RWPE1 (cell line): ENCODE measurements at regions not wholly inside any gene's neighbourhood (a gene's known extent, or its start where the extent isn't known, plus 50 kb on each side); places are given as distances from the start of the nearest gene placed in this dataset.

Experiments used
- CTCF ChIA-PET: fragments of 350-600 bp; sonication (Branson Sonifier 250); formaldehyde crosslinking; extraction: SDS; loops from one replicate; lab custom pipeline; 2021; lab: Yijun Ruan, JAX
- POLR2A ChIA-PET: fragments of 400-600 bp; formaldehyde crosslinking; extraction: SDS; loops from one replicate; lab custom pipeline; 2020; ENCODE audit warnings: antibody characterized with exemption; ENCODE audit not compliant: low non-redundant PET; lab: Yijun Ruan, JAX
- DNase-seq: peaks from one replicate; pipeline ENCODE4 v3.0.0; 2012; ENCODE audit warnings: low spot score
- H3K27ac ChIP-seq: fragments of 450-650 bp; 2 replicates; pipeline ENCODE4 v1.5.1; 2017
- TF ChIP-seq, protein P1 (sequence below): fragments of 450-650 bp; conservative IDR thresholded peaks from 2 replicates; pipeline ENCODE4 v1.5.1; 2017; ENCODE audit warnings: low read depth, mild to moderate bottlenecking

- POLR2A ChIA-PET: no interaction called here
- TF ChIP-seq, protein P1, sequence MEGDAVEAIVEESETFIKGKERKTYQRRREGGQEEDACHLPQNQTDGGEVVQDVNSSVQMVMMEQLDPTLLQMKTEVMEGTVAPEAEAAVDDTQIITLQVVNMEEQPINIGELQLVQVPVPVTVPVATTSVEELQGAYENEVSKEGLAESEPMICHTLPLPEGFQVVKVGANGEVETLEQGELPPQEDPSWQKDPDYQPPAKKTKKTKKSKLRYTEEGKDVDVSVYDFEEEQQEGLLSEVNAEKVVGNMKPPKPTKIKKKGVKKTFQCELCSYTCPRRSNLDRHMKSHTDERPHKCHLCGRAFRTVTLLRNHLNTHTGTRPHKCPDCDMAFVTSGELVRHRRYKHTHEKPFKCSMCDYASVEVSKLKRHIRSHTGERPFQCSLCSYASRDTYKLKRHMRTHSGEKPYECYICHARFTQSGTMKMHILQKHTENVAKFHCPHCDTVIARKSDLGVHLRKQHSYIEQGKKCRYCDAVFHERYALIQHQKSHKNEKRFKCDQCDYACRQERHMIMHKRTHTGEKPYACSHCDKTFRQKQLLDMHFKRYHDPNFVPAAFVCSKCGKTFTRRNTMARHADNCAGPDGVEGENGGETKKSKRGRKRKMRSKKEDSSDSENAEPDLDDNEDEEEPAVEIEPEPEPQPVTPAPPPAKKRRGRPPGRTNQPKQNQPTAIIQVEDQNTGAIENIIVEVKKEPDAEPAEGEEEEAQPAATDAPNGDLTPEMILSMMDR: no peak
- CTCF ChIA-PET: no interaction called here
- H3K27ac ChIP-seq: no peak overlapping the region
- DNase-seq: no peak
Measured at GRCh38 chr14:97723351-97723750, 926.2 kb downstream of the VRK1 start.

- TF ChIP-seq, protein P1: no peak
- CTCF ChIA-PET: no interaction called here
- no peak for DNase-seq
- no peak overlapping the region for H3K27ac ChIP-seq
- POLR2A ChIA-PET: no interaction called here
Measured at GRCh38 chr14:97723819-97724218, 926.6 kb downstream of the VRK1 start.

DNA sequence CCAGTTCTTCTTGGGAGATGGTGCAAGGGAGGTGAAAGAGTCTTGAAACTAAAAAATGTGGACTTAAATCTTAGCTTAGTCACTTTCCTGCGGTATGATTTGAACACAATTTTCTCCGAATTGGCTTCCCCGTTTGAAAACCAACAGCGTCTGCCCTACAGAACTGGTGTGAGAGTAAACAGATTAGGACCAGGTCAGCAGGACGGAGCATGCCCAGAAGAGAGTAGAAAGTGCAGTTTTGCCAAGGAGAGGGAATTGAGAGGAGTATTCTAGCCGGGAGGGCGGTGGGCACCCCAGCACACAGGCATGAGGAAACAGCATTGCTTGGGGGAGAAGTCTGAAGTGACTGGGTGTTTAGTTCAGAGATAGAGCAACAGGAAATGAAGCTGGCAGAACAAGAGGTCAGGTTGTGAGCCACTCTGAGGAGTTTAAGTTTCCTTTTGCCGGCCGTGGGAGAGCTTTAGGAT lies 927.1 kb downstream of the VRK1 start:
- no peak for DNase-seq
- ChIA-PET POLR2A (no interaction called here), CTCF (no interaction called here)
- H3K27ac ChIP-seq: no peak overlapping the region
- TF ChIP-seq, protein P1: no peak

GRCh38 chr14:97726676-97727075 lies 929.5 kb downstream of the VRK1 start:
- ChIA-PET CTCF (interaction anchor here (0.5 kb wide), 1 partner anchor 22 kb away, joined by 3 read pairs; no protein-coding TSS in a partner anchor), POLR2A (no interaction called here)
- TF ChIP-seq, protein P1: no peak
- DNase-seq: no peak
- no peak overlapping the region for H3K27ac ChIP-seq

DNA sequence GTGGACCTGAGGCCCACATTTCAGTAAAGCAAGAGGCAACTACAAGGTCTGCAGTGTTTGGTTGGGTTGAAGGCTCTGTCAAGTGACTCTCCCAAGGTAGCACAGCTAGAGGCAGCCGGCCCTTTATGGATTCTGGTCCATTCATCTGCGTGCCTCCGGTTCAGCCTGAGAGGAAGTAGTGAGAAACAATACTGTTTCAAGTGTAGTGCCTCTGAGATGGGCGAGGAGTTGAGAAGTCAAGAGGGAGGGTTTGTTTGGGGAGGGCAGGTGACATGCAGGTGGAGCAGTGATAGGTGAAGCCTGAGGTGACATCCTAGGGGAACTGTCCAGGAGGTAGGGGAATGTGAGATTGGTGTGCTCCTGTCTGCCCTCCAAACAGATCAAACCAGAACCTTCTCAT lies 933.5 kb downstream of the VRK1 start:
- TF ChIP-seq, protein P1: no peak
- CTCF ChIA-PET: no interaction called here
- POLR2A ChIA-PET: no interaction called here

GRCh38 chr14:97731800-97732199 lies 934.6 kb downstream of the VRK1 start:
- TF ChIP-seq, protein P1: no peak

More for the DNA sequence above, 933.5 kb downstream of the VRK1 start:
- no peak overlapping the region for H3K27ac ChIP-seq
- no peak for DNase-seq

More at GRCh38 chr14:97731800-97732199, 934.6 kb downstream of the VRK1 start:
- POLR2A ChIA-PET: no interaction called here
- CTCF ChIA-PET: no interaction called here
- DNase-seq: no peak
- H3K27ac ChIP-seq: no peak overlapping the region
